SK-N-SH treated with all-trans-retinoic acid at 6 μM for 48 hours (cell line): ENCODE measurements at regions not wholly inside any gene's neighbourhood (a gene's known extent, or its start where the extent isn't known, plus 50 kb on each side); places are given as distances from the start of the nearest gene placed in this dataset.

Experiments
- ATAC-seq: fragments of 200-7000 bp; cut with Tn5 transposase; 3 replicates; pipeline ENCODE4 v1.9.1; 2020; ENCODE audit warnings: mild to moderate bottlenecking, moderate library complexity
- ARNTL ChIP-seq: fragments of 450-650 bp; formaldehyde crosslinking; IDR thresholded peaks from 2 replicates; pipeline ENCODE4 v1.5.0; 2020; ENCODE audit warnings: low read depth, mild to moderate bottlenecking, moderate library complexity, borderline replicate concordance
- BACH2 ChIP-seq: fragments of 250-450 bp; sonication (Bioruptor Pico); IDR thresholded peaks from 2 replicates; pipeline ENCODE4 v1.9.0; 2021; ENCODE audit warnings: mild to moderate bottlenecking, borderline replicate concordance
- CREB5 ChIP-seq: fragments of 250-450 bp; sonication (Bioruptor Pico); IDR thresholded peaks from 2 replicates; pipeline ENCODE4 v1.5.1; 2020; ENCODE audit warnings: low read depth, mild to moderate bottlenecking, moderate library complexity
- CSDC2 ChIP-seq: fragments of 250-450 bp; sonication (Bioruptor Pico); IDR thresholded peaks from 2 replicates; pipeline ENCODE4 v1.5.0; 2020; ENCODE audit warnings: mild to moderate bottlenecking, moderate library complexity
- ESRRG ChIP-seq: fragments of 250-450 bp; sonication (Bioruptor Pico); IDR thresholded peaks from 2 replicates; pipeline ENCODE4 v1.6.1; 2021; ENCODE audit warnings: mild to moderate bottlenecking
- GLIS3 ChIP-seq: fragments of 250-450 bp; sonication (Bioruptor Pico); IDR thresholded peaks from 2 replicates; pipeline ENCODE4 v1.5.0; 2020; ENCODE audit warnings: mild to moderate bottlenecking, moderate library complexity
- ISL1 ChIP-seq: fragments of 250-450 bp; sonication (Bioruptor Pico); IDR thresholded peaks from 2 replicates; pipeline ENCODE4 v2.1.2; 2022; ENCODE audit warnings: mild to moderate bottlenecking, moderate library complexity
- OSR1 ChIP-seq: fragments of 250-450 bp; sonication (Bioruptor Pico); IDR thresholded peaks from 2 replicates; pipeline ENCODE4 v1.8.0; 2022; ENCODE audit warnings: moderate library complexity, mild to moderate bottlenecking, inconsistent platforms
- POU6F1 ChIP-seq: fragments of 250-450 bp; sonication (Bioruptor Pico); IDR thresholded peaks from 2 replicates; pipeline ENCODE4 v1.8.0; 2021; ENCODE audit warnings: low read depth, mild to moderate bottlenecking, moderate library complexity, borderline replicate concordance
- PPARA ChIP-seq: fragments of 250-450 bp; sonication (Bioruptor Pico); IDR thresholded peaks from 2 replicates; pipeline ENCODE4 v1.5.0; 2020; ENCODE audit warnings: mild to moderate bottlenecking, borderline replicate concordance
- RARB ChIP-seq: fragments of 250-450 bp; sonication (Bioruptor Pico); IDR thresholded peaks from 2 replicates; pipeline ENCODE4 v1.8.0; 2021; ENCODE audit warnings: mild to moderate bottlenecking, moderate library complexity
- SNAI2 ChIP-seq: fragments of 250-450 bp; sonication (Bioruptor Pico); IDR thresholded peaks from 2 replicates; pipeline ENCODE4 v1.5.0; 2020; ENCODE audit warnings: mild to moderate bottlenecking, moderate library complexity
- TCF4 ChIP-seq: fragments of 250-450 bp; sonication (Bioruptor Pico); IDR thresholded peaks from 2 replicates; pipeline ENCODE4 v1.8.0; 2021; ENCODE audit warnings: mild to moderate bottlenecking, moderate library complexity, borderline replicate concordance
- TOX ChIP-seq: fragments of 250-450 bp; sonication (Bioruptor Pico); IDR thresholded peaks from 2 replicates; pipeline ENCODE4 v1.8.0; 2021; ENCODE audit warnings: mild to moderate bottlenecking, moderate library complexity, borderline replicate concordance
- TSHZ2 ChIP-seq: fragments of 250-450 bp; sonication (Bioruptor Pico); IDR thresholded peaks from 2 replicates; pipeline ENCODE4 v1.5.0; 2020; ENCODE audit warnings: mild to moderate bottlenecking, moderate library complexity
- ZC3H10 ChIP-seq: fragments of 250-450 bp; sonication (Bioruptor Pico); IDR thresholded peaks from 2 replicates; pipeline ENCODE4 v1.5.1; 2021; ENCODE audit warnings: mild to moderate bottlenecking, moderate library complexity
- ZFP3 ChIP-seq: fragments of 250-450 bp; sonication (Bioruptor Pico); IDR thresholded peaks from 2 replicates; pipeline ENCODE4 v1.5.0; 2020; ENCODE audit warnings: mild to moderate bottlenecking, moderate library complexity
- ZFP30 ChIP-seq: fragments of 450-650 bp; formaldehyde crosslinking; IDR thresholded peaks from 2 replicates; pipeline ENCODE4 v1.5.0; 2022; ENCODE audit warnings: mild to moderate bottlenecking, moderate library complexity
- ZNF565 ChIP-seq: fragments of 450-650 bp; formaldehyde crosslinking; conservative IDR thresholded peaks from 2 replicates; pipeline ENCODE4 v1.5.0; 2020; ENCODE audit warnings: low read depth, mild to moderate bottlenecking, moderate library complexity
- ZNF70 ChIP-seq: fragments of 450-650 bp; formaldehyde crosslinking; IDR thresholded peaks from 2 replicates; pipeline ENCODE4 v1.5.0; 2020; ENCODE audit warnings: mild to moderate bottlenecking, moderate library complexity
- ZNF8 ChIP-seq: fragments of 450-650 bp; formaldehyde crosslinking; IDR thresholded peaks from 2 replicates; pipeline ENCODE4 v1.5.0; 2020; ENCODE audit warnings: mild to moderate bottlenecking, moderate library complexity
- TF ChIP-seq, protein P1 (sequence below): fragments of 250-450 bp; sonication (Bioruptor Pico); IDR thresholded peaks from 2 replicates; pipeline ENCODE4 v1.5.1; 2021; ENCODE audit warnings: mild to moderate bottlenecking, moderate library complexity
- TF ChIP-seq, protein P2 (sequence below): fragments of 250-450 bp; sonication (Bioruptor Pico); IDR thresholded peaks from 2 replicates; pipeline ENCODE4 v1.8.0; 2020; ENCODE audit warnings: mild to moderate bottlenecking, moderate library complexity, borderline replicate concordance

- TF ChIP-seq ZNF8, result no peak
- TF ChIP-seq ZFP30 (CRISPR knock-in tag), result no peak
- no peak for TF ChIP-seq ZC3H10 (CRISPR knock-in tag)
- TF ChIP-seq ISL1 (CRISPR knock-in tag), result no peak
- TF ChIP-seq TCF4 (CRISPR knock-in tag), result no peak
- TF ChIP-seq, protein P1, sequence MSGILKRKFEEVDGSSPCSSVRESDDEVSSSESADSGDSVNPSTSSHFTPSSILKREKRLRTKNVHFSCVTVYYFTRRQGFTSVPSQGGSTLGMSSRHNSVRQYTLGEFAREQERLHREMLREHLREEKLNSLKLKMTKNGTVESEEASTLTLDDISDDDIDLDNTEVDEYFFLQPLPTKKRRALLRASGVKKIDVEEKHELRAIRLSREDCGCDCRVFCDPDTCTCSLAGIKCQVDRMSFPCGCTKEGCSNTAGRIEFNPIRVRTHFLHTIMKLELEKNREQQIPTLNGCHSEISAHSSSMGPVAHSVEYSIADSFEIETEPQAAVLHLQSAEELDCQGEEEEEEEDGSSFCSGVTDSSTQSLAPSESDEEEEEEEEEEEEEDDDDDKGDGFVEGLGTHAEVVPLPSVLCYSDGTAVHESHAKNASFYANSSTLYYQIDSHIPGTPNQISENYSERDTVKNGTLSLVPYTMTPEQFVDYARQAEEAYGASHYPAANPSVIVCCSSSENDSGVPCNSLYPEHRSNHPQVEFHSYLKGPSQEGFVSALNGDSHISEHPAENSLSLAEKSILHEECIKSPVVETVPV, result no peak
- no peak for TF ChIP-seq CSDC2
- TF ChIP-seq GLIS3 (CRISPR knock-in tag), result no peak
- no peak for TF ChIP-seq ZNF565 (CRISPR knock-in tag)
- TF ChIP-seq BACH2 (CRISPR knock-in tag), result no peak
- no peak for TF ChIP-seq CREB5 (CRISPR knock-in tag)
- TF ChIP-seq TOX (CRISPR knock-in tag), result no peak
- no peak for TF ChIP-seq ARNTL (CRISPR knock-in tag)
- no peak for TF ChIP-seq RARB
- no peak for TF ChIP-seq PPARA (CRISPR knock-in tag)
- no peak for TF ChIP-seq ZFP3
- no peak for TF ChIP-seq ESRRG
- TF ChIP-seq OSR1, result no peak
- TF ChIP-seq POU6F1 (CRISPR knock-in tag), result no peak
- no peak for TF ChIP-seq SNAI2 (CRISPR knock-in tag)
- TF ChIP-seq, all 23 proteins: peak for 0
- ATAC-seq, result no peak
These were observed 467.3 kb upstream of the CLINT1 start for GRCh38 chr5:158326256-158326655.

GRCh38 chr5:158324236-158324635, 465.3 kb upstream of the CLINT1 start:
- TF ChIP-seq ESRRG, result no peak
- no peak for TF ChIP-seq CSDC2
- no peak for TF ChIP-seq BACH2 (CRISPR knock-in tag)
- TF ChIP-seq, protein P2, sequence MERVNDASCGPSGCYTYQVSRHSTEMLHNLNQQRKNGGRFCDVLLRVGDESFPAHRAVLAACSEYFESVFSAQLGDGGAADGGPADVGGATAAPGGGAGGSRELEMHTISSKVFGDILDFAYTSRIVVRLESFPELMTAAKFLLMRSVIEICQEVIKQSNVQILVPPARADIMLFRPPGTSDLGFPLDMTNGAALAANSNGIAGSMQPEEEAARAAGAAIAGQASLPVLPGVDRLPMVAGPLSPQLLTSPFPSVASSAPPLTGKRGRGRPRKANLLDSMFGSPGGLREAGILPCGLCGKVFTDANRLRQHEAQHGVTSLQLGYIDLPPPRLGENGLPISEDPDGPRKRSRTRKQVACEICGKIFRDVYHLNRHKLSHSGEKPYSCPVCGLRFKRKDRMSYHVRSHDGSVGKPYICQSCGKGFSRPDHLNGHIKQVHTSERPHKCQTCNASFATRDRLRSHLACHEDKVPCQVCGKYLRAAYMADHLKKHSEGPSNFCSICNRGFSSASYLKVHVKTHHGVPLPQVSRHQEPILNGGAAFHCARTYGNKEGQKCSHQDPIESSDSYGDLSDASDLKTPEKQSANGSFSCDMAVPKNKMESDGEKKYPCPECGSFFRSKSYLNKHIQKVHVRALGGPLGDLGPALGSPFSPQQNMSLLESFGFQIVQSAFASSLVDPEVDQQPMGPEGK (CRISPR knock-in tag), result no peak
- no peak for TF ChIP-seq TOX (CRISPR knock-in tag)
- TF ChIP-seq POU6F1 (CRISPR knock-in tag), result no peak
- TF ChIP-seq PPARA (CRISPR knock-in tag), result no peak
- TF ChIP-seq CREB5 (CRISPR knock-in tag), result no peak
- no peak for TF ChIP-seq ZFP30 (CRISPR knock-in tag)
- TF ChIP-seq, protein P1, result no peak
- TF ChIP-seq ISL1 (CRISPR knock-in tag), result no peak
- no peak for TF ChIP-seq RARB
- no peak for TF ChIP-seq SNAI2 (CRISPR knock-in tag)
- TF ChIP-seq ZNF565 (CRISPR knock-in tag), result no peak
- no peak for TF ChIP-seq ZNF70
- no peak for TF ChIP-seq TCF4 (CRISPR knock-in tag)
- no peak for TF ChIP-seq ZNF8
- TF ChIP-seq ARNTL (CRISPR knock-in tag), result no peak
- TF ChIP-seq TSHZ2 (CRISPR knock-in tag), result no peak
- TF ChIP-seq OSR1, result no peak
- no peak for ATAC-seq
